HL-60 (cell line): ENCODE measurements at regions not wholly inside any gene's neighbourhood (a gene's known extent, or its start where the extent isn't known, plus 50 kb on each side); places are given as distances from the start of the nearest gene placed in this dataset.

Source experiments
- DNase-seq, 2 experiments: peaks; one replicate each; pipeline ENCODE4 v3.0.0-alpha.2; 2010 to 2020; ENCODE audit warnings: low read depth in 1 of 2, low spot score in 1 of 2
- H3K27ac ChIP-seq: fragments of 250-450 bp; sonication (Bioruptor Pico); replicated peaks from 2 replicates; pipeline ENCODE4 v1.5.1; 2020; ENCODE audit warnings: mild to moderate bottlenecking, moderate library complexity
- H3K27me3 ChIP-seq: fragments of 250-450 bp; sonication (Bioruptor Pico); 2 replicates; pipeline ENCODE4 v1.5.1; 2021; ENCODE audit warnings: mild to moderate bottlenecking, moderate library complexity; ENCODE audit not compliant: insufficient read depth, poor library complexity, severe bottlenecking
- H3K4me3 ChIP-seq: replicated peaks from 2 replicates; pipeline ENCODE4 v1.5.1; 2011; ENCODE audit warnings: mild to moderate bottlenecking, control low read depth, low read length; ENCODE audit not compliant: insufficient read depth
- GABPA ChIP-seq: IDR thresholded peaks from 2 replicates; pipeline ENCODE4 v1.6.1; 2012; ENCODE audit warnings: low read depth
- POLR2AphosphoS5 ChIP-seq: IDR thresholded peaks from 2 replicates; pipeline ENCODE4 v1.6.1; 2012; ENCODE audit warnings: low read depth
- SPI1 ChIP-seq: IDR thresholded peaks from 2 replicates; pipeline ENCODE4 v1.6.1; 2012; ENCODE audit warnings: low read depth, mild to moderate bottlenecking, borderline replicate concordance
- TF ChIP-seq, protein P1 (sequence below): IDR thresholded peaks from 2 replicates; pipeline ENCODE4 v1.6.1; 2012; ENCODE audit warnings: low read depth; ENCODE audit not compliant: insufficient replicate concordance
- TF ChIP-seq, protein P2 (sequence below): IDR thresholded peaks from one replicate; pipeline ENCODE4 v1.5.1; 2011; ENCODE audit warnings: low read length, control low read depth, inconsistent platforms; ENCODE audit not compliant: insufficient read depth

DNA sequence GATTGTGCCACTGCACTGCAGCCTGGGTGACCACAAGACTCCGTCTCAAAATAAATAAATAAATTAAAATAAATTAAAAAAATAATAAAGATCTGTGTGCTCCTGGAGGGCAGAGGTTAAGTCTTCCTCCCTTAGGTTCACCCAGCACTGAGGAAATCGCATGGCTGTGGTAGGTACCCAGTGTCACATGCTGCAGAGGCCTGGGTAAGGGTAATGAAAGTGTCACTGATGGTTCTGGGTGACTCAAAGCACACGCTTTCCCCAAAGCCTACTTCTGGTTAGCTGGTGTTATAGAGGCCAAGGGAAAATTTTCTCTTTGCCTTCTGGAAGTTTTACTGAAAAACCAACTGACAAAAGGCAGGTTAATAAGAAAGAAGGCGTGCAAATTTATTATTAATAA lies 88.8 kb upstream of the ITGB1 start:
- TF ChIP-seq SPI1: no peak
- TF ChIP-seq, protein P1, sequence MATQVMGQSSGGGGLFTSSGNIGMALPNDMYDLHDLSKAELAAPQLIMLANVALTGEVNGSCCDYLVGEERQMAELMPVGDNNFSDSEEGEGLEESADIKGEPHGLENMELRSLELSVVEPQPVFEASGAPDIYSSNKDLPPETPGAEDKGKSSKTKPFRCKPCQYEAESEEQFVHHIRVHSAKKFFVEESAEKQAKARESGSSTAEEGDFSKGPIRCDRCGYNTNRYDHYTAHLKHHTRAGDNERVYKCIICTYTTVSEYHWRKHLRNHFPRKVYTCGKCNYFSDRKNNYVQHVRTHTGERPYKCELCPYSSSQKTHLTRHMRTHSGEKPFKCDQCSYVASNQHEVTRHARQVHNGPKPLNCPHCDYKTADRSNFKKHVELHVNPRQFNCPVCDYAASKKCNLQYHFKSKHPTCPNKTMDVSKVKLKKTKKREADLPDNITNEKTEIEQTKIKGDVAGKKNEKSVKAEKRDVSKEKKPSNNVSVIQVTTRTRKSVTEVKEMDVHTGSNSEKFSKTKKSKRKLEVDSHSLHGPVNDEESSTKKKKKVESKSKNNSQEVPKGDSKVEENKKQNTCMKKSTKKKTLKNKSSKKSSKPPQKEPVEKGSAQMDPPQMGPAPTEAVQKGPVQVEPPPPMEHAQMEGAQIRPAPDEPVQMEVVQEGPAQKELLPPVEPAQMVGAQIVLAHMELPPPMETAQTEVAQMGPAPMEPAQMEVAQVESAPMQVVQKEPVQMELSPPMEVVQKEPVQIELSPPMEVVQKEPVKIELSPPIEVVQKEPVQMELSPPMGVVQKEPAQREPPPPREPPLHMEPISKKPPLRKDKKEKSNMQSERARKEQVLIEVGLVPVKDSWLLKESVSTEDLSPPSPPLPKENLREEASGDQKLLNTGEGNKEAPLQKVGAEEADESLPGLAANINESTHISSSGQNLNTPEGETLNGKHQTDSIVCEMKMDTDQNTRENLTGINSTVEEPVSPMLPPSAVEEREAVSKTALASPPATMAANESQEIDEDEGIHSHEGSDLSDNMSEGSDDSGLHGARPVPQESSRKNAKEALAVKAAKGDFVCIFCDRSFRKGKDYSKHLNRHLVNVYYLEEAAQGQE: no peak
- TF ChIP-seq, protein P2, sequence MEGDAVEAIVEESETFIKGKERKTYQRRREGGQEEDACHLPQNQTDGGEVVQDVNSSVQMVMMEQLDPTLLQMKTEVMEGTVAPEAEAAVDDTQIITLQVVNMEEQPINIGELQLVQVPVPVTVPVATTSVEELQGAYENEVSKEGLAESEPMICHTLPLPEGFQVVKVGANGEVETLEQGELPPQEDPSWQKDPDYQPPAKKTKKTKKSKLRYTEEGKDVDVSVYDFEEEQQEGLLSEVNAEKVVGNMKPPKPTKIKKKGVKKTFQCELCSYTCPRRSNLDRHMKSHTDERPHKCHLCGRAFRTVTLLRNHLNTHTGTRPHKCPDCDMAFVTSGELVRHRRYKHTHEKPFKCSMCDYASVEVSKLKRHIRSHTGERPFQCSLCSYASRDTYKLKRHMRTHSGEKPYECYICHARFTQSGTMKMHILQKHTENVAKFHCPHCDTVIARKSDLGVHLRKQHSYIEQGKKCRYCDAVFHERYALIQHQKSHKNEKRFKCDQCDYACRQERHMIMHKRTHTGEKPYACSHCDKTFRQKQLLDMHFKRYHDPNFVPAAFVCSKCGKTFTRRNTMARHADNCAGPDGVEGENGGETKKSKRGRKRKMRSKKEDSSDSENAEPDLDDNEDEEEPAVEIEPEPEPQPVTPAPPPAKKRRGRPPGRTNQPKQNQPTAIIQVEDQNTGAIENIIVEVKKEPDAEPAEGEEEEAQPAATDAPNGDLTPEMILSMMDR: no peak
- no peak for TF ChIP-seq POLR2AphosphoS5
- no peak for DNase-seq
- H3K4me3 ChIP-seq: no peak overlapping the region
- no peaks in the 10 kb centered on the region for H3K27me3 ChIP-seq
- no peak overlapping the region for H3K27ac ChIP-seq

- H3K27me3 ChIP-seq: no peaks in the 10 kb centered on the region
- no peak overlapping the region for H3K4me3 ChIP-seq
- H3K27ac ChIP-seq: no peak overlapping the region
- no peak for DNase-seq
- TF ChIP-seq, protein P1: no peak
- TF ChIP-seq GABPA (no peak), SPI1 (no peak), POLR2AphosphoS5 (no peak)
- TF ChIP-seq, protein P2: no peak
Observed at GRCh38 chr10:33045421-33045820, 87.4 kb upstream of the ITGB1 start.

DNA sequence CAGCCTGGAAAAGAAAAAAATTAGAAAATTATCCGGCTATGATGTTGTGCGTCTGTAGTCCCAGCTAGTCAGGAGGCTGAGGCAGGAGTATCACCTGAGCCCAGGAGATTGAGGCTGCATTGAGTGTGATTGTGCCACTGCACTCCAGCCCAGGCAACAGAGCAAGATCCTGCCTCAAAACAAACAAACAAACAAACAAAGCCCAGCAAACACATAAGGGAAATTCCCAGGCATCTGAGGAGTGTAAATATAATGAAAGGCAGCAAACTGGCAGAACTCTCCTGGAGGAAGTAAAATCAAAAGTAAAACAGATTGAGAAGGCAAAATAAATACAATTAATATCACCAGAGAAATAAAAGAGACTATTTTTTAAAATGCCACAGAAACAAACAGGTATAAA lies 84.5 kb upstream of the ITGB1 start:
- TF ChIP-seq GABPA (no peak), POLR2AphosphoS5 (no peak), SPI1 (no peak)
- TF ChIP-seq, protein P2: no peak
- TF ChIP-seq, protein P1: no peak
- no peak overlapping the region for H3K27ac ChIP-seq
- no peak for DNase-seq
- H3K27me3 ChIP-seq: no peaks in the 10 kb centered on the region
- H3K4me3 ChIP-seq: no peak overlapping the region
